MV-4-11 (cell line): ENCODE measurements at regions not wholly inside any gene's neighbourhood (a gene's known extent, or its start where the extent isn't known, plus 50 kb on each side); places are given as distances from the start of the nearest gene placed in this dataset.
A peak's percentile ranks its signal among the peaks of the same experiment; 100 is the strongest.

Experiments
- DNase-seq: peaks from one replicate; lab custom pipeline; 2025; lab: John Stamatoyannopoulos, UW

DNA sequence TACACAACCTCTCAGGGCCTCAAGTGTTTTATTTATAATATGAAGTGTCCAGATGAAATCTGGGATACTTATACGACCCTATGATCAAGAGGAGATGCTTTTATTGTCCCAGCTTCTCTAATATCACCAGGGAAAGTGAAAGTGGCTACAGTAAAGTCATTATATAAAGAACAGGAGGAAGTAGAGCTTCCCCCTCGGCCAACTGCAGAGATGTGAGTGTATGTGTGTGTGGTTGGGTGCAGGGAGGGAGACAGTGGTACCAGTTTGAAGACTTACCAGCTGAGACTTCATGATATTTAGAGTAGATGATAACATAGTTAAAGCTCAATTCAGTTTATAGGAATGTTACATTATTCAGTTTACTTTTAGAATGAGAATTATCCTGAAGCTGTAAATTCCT is 373.6 kb upstream of the DDI1 start:
- DNase-seq, result peak; percentile 92

DNA sequence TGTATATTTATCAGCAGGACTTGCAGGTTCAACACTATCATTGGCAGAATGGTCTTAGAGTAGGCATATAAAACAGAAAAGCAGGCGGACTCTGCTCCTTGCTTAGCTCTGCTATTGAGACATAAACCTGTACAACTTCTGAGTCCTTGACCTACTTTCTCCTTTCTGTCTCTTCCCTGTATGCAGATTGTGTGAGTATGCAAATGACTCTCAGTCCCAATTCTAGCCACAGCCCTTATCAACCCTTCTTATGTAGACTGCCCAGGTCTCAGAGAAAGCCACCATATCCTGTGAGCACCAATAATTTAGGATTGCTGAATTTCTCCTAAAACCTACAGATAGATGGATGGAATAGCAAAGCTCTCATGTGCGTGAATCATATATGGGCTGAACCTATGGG is 367.6 kb upstream of the DDI1 start:
- DNase-seq, result no peak

DNA sequence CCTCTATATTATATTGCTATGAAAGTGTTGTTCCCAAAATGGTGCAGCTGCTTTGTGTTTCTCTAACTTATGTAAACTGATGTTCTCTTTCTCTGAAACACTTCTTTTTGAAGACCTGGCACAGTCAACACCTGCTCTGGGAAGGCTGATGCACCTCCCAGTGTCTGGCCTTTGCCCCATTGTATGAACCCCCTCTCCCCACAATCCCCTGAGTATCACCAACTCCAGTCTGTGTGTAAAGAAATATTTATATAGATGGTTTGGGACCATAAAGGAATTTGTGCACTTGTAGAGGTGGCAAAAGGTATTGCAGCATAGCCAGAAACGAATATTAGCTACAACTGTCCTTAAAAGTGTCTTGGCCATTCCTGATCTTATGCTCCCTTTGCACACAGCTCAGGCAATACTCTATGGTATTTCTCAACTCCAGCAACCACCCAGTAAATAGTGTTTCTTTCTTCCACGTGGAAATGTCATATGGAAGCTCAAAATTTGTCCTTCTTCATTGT is 365.2 kb upstream of the DDI1 start:
- DNase-seq, result peak; percentile 56

DNA sequence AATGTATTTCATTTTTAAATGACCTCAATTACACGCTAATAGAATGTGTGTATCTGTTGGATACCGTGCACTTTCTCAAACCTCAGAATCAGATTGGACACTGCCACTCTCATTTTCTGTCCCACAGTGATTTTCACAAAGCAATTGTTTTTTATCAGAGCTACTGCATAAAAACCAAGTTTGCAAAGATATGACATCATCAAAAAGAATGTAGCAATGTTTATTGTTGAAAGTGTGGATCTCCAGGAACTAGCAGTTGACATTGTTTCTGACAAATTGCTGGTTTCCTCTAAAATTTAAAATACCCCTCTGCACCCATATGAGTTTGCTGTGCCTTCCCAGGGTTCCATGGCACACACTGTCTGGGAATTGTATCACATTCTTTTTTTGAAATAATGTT is 362.7 kb upstream of the DDI1 start:
- peak; percentile 9 for DNase-seq

DNA sequence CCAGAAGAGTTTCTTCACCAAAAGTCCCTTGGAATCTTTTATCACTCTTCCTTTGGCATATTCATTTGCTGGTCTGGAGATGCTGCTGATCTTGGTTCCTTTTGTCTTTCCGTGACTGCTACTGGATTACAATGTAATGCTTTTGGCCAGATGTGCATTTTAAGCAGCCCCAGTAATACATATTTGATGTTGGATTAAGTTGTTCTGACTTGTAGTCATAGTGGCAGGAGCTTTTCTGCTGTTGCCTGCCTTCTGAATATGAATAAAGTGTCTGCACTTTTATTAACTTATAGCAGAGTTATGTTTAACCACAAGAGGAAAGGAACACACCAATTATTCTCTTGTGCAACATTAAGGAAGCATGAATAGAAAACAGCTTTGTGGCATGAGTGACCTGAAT is 360.0 kb upstream of the DDI1 start:
- DNase-seq, result peak; percentile 43

DNA sequence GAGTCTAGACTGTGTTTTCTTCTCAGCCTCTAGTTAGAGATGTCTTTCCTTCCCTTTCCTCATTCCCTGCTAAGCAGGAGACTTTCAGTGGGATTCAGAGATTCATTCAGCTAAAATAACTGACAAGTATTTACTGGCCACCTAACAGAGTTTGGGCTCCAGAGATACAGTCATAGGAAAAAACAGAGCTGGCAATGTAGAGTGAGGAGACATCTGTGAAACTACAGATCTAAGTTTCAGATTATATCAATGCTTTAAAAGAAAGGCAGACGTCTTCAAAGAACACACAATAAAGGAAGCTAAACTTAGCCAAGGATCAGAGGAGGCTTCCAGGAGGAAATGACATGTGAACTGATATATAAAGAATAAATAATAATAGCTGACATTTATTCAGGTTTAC is 355.6 kb upstream of the DDI1 start:
- no peak for DNase-seq

DNA sequence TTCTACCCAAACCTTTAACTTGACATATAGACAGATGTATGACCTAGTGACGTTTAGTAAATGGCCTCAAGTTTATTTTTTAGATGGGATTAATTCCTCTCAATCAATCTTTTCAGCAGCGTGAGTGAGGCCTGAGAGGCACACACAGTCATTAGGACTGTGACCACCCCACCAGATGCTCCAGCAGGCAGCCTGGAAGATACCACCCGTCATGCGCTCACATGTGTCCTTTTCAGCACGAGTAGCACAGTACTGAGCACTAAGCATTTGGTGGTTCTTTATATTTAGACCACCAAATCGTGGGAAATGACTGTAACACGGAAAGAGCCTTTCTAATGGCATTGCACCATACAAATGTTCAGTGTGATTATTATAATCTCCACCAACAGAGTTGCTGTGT is 354.6 kb upstream of the DDI1 start:
- DNase-seq, result no peak

DNA sequence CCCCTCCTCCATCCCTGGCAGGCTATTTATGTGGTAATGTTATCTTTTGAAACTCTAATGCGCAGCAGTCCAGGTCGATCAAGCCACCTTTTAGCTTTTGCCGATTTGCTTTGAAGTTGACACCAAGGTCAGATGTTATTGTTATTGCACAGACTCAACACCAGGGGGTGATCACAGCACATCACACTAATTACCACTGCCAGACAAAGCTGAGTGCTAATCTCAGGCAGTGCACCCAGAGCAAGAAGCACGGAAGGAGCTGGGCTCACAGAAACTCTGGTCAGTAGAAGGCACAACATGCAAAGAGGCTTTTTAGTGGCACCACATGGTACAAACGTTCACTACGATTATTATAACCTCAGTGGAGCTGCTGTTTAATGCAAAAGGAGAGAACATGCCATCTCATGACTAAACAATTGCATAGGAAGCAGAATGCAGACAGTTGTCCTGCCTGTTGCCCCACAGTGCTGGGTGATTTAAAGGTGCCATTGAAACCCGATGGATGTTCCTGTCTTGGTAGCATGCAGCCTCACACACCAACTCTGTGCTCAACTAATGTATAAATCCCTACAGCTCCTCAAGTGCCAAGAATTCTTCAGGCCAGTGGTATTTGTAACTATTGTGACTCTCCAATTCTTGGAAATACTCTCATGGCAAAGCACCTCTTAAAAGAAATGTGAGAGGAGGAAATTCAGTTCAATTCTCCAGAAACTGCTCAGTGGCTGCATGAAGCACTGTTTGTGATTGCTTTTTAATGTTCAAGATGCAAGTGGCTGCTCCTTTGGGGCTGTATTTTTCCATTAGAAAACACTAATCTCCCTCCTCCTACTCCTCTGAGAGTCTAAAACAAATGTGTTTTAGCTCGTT is 353.9 kb upstream of the DDI1 start:
- peak; percentile 60 for DNase-seq

DNA sequence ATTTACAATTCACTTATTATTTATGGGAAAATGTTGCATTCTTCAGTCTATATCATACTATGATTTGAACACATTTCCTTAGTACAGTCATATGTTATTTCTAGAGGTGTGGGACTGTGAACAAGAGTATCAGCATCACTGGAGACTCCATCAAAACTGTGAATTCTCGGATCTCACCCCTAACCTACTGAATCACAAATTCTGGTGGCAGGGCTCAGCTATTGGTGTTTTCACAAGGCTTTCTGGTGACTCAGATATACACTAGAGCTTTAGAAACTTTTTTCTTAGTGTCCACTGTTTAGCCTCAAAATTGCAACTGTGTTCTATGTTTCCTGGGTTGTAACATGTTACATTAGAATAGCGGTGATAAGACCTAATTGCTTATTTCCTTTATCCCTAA is 352.9 kb upstream of the DDI1 start:
- DNase-seq, result no peak

DNA sequence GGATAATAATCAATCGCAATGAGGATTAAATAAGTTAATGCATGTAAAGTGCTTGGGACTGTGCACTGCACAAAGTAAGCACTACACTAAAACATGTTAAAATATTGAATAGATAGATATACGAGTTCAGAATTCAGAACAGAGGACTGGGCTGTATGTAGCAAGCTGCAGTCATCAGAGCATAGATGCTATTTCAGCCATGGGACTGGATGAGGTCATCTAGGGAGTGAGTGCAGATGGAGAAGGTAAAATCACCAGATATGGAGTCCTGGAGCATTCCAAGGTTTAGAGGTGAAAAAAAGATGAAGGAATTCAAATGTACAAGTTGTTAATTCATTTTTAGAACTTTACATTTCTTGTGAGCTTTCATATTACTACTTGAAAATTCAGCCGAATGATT is 347.5 kb upstream of the DDI1 start:
- no peak for DNase-seq

DNA sequence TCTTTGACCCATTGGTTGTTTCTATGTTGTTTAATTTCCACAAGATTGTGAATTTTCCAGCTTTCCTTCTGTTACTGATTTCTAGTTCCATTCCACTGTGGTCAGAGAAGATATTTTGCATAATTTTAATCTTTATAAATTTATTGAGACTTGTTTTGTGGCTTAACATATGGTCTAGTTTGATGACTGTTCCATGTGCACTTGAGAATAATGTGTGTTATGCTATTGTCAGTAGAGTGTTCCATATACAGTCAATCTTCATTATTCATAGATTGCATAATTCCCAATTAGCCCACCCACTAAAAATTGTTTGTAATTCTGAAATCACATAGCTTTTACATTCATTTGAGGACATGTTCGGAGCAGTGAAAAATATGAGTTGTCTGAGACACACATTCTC is 346.1 kb upstream of the DDI1 start:
- DNase-seq, result no peak

DNA sequence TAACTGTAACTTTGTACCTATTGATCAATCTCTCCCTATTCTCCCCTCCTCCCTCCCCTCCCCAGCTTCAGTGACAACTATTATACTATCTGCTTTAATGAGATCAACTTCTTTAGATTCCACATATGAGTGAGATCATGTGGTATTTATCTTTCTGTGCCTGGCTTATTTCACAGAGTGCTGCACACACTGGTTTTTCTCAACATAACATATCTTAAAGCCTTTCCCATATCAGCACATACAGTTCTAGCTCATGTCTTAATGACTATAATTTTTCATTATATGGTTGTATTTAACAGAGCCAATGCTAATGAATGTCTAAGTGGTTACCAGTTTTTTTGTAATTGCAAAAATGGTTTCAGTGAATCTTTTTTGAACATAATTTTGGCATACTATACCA is 340.3 kb upstream of the DDI1 start:
- no peak for DNase-seq

DNA sequence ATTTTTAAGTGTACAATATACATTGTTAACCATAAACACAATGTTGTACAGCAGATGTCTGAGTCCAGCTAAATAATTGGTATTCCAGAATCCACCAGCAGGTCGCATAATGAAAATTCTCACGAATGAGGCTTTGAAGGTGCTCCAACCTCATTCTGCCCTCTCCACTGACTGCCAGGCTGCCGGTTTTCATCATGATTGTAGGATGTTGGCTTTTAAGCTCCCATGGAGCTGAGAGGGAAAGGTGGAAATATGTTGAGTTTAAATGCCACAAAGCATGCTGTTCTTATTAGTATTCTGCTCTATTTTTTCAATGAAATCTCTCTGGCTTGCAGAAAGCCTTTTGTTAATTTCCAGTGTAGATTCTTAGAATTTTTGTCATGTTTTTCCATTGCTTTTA is 337.2 kb upstream of the DDI1 start:
- DNase-seq, result no peak

DNA sequence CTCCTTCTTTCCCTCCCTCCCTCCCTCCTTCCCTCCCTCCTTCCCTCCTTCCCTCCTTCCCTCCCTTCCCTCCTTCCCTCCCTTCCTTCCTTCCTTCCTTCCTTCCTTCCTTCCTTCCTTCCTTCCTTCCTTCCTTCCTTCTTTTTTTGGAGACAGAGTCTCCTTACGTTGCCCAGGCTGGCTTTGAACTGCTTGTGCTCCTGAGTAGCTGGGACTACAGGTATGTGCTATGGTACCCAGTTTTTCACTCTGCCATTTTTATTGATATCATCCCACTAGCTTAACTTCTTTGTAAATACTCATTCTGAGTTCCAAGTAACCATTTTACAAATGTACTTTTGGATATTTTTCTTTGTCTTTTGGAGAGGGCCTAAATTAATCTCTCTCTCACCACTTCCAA is 336.8 kb upstream of the DDI1 start:
- no peak for DNase-seq

DNA sequence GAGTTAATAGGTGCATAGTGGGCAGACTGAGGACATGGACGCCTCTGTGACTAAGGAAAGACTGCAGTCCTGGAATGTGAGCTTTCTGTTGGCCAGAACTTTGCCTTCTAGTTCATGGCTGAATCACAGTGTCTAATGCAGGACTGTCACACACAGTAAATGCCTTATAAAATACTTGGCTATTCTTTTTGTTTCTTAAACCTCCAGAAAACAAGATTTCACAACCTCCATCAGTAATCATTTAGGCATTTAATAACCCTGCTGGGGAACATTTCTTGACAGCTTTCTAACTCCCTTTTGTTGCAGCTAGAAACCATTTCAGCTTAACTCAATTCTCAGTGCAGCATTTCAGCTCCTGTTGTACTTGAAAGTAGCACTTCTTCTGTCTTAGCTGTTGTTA is 335.8 kb upstream of the DDI1 start:
- no peak for DNase-seq

DNA sequence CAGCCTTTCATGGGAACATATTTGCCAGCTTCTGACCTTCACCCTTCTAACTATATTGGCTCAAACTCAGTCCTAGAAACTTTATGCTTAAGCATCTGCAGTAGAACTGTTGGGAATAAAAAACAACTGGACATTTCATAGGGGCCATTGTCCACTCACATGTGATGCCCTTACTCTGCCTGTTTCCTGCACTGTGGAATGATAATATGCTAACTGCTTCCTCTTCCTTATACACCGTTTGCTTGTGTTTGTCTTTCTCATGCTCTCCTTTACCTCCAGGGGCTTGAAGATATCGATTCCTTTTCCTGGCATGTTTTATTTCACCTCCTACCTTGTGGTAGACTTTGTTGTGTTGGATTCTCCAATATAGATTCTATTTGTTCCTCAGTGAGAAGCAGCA is 333.0 kb upstream of the DDI1 start:
- DNase-seq, result no peak

DNA sequence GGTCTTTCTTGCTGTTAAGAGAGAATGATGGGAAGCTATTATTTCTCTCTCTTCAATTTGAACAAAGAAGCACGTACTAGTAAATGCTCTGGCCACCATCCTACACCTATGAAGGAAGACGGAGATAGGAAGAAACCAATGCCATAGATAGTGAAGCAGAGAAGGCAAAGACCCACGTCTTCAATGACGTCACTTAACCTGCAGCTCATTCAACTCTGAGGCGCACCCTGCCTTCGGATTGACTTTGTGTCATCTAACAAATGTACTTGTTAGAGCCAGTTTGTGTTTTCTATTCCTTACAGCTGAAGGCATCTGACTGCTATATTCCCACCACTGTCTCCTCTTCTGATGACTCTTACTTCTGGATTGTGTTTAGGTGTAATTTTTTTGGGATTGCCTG is 332.5 kb upstream of the DDI1 start:
- no peak for DNase-seq

DNA sequence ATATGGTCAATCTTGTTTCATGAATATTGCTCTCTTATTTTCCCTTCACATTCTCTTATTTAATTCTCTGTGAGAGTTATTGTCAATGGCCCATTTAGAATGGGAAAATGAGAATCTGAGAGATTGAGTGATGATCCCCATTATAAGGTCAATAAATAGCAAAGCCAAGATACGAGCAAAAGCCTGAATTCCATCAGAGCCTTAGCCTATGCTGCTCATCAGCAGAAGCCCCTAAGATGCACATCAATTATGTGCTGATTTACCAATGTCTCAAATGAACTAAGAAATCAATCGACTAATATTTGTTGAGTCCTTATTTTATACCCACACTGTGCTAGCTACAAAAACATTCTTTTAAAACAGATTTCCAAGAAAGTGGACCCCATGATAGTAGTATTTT is 330.8 kb upstream of the DDI1 start:
- DNase-seq, result no peak

DNA sequence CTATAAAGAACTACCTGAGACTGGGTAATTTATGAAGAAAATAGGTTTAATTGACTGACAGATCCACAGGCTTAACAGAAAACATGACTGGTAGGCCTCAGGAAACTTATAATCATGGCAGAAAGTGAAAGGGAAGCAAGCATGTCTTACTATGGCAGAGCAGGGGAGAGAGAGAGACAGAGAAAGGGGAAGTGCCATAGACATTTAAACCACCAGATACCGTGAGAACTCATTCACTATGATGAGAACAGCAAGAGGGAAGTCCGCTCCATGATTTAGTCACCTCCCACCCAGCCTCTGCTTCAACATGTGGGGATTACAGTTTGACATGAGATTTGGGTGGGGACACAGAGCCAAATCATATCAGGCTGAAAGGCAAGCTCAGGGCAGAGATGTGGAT is 327.1 kb upstream of the DDI1 start:
- DNase-seq, result peak; percentile 94

DNA sequence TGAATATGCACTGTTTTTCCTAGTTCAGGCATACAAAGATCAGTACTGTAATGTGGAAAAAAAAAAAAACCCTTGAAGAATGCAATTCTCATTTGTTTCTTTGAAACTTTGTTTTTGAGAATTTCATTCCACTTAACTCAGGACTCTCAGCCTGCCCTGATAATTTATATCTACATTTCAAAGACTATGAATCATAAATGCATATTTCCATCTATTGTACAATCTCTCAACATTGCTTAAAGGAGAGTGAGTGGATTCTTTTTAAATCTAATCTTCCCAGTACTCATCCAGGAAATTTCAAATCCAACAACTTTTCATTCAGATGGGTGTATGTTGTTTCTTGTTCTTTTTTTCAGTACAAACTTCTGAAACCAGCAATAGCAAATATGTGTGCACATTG is 322.2 kb upstream of the DDI1 start:
- DNase-seq, result no peak

DNA sequence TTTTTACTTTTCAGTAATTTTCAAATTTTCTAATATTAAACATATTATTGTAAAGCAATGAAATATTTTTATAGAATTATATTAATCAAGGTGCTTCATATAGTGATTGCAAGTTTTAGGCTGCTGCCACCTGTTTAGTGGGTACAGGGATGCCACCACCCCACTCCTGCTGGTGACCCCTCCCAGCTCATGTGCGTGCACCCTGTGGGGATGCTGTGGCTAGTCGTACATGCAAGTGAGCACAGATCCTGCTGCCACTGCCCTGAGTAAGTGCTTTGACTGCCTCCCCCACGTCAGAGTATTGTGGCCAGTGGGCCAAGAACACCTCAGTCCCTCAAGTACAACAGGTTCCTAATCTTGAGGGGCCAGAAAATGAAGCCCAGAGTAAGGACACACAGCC is 320.1 kb upstream of the DDI1 start:
- no peak for DNase-seq

DNA sequence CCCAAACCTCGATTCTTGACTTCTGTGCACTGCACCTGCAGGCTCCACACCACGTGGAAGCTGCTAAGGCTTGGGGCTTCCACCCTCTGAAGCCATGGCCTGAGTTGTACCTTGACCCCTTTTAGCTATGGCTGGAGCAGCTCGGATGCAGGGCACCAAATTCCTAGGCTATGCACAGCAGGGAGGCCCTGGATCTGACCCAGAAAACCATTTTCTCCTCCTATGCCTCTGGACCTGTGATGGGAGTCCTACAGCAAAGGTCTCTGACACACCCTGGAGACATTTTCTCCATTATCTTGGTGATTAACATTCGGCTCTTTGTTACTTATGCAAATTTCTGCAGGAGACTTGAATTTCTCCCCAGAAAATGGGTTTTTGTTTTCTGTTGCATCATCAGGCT is 309.2 kb upstream of the DDI1 start:
- DNase-seq, result no peak

DNA sequence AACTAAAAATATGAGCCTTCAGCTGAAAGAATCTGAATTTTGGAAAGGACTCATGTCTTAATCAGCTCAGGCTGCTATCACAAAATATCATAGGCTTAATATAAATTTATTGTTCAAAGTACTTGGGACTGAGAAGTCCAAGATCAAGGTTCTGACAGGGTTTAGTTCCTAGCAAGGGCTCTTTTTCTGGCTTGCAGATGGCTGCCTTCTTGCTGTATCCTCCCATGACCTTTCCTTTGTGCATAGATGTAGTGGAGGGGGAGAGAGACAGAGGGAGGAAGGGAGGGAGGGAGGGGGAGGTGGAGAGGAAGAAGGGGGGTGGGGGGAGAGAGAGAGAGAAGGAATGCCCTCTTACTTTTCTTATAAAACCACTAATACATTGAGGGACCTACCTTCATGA is 306.8 kb upstream of the DDI1 start:
- DNase-seq, result no peak
